ENCODE measurements at regions not wholly inside any gene's neighbourhood (a gene's known extent, or its start where the extent isn't known, plus 50 kb on each side); places are given as distances from the start of the nearest gene placed in this dataset.

- no peak for TF ChIP-seq CEBPB (IDR thresholded peaks at IDR 0.05)
- no peak for TF ChIP-seq EP300 (IDR thresholded peaks at IDR 0.05; ENCODE audit: borderline replicate concordance)
- no peak for TF ChIP-seq TAF1 (IDR thresholded peaks at IDR 0.05; ENCODE audit: low read depth)
- TF ChIP-seq, protein P1, sequence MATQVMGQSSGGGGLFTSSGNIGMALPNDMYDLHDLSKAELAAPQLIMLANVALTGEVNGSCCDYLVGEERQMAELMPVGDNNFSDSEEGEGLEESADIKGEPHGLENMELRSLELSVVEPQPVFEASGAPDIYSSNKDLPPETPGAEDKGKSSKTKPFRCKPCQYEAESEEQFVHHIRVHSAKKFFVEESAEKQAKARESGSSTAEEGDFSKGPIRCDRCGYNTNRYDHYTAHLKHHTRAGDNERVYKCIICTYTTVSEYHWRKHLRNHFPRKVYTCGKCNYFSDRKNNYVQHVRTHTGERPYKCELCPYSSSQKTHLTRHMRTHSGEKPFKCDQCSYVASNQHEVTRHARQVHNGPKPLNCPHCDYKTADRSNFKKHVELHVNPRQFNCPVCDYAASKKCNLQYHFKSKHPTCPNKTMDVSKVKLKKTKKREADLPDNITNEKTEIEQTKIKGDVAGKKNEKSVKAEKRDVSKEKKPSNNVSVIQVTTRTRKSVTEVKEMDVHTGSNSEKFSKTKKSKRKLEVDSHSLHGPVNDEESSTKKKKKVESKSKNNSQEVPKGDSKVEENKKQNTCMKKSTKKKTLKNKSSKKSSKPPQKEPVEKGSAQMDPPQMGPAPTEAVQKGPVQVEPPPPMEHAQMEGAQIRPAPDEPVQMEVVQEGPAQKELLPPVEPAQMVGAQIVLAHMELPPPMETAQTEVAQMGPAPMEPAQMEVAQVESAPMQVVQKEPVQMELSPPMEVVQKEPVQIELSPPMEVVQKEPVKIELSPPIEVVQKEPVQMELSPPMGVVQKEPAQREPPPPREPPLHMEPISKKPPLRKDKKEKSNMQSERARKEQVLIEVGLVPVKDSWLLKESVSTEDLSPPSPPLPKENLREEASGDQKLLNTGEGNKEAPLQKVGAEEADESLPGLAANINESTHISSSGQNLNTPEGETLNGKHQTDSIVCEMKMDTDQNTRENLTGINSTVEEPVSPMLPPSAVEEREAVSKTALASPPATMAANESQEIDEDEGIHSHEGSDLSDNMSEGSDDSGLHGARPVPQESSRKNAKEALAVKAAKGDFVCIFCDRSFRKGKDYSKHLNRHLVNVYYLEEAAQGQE (IDR thresholded peaks at IDR 0.05; ENCODE audit: low read depth) = no peak
- TF ChIP-seq MAX (IDR thresholded peaks at IDR 0.05) = no peak
- no peak for TF ChIP-seq YY1 (IDR thresholded peaks at IDR 0.05; ENCODE audit: low read depth)
- TF ChIP-seq EGR1 (IDR thresholded peaks at IDR 0.05) = no peak
- no peak for TF ChIP-seq ZBTB7A (IDR thresholded peaks at IDR 0.05; ENCODE audit: low read depth)
- no peak for TF ChIP-seq CREB1 (IDR thresholded peaks at IDR 0.05; ENCODE audit: low read depth)
- no peak for TF ChIP-seq FOXM1 (IDR thresholded peaks at IDR 0.05; ENCODE audit: borderline replicate concordance, low read depth)
- TF ChIP-seq NFIC (IDR thresholded peaks at IDR 0.05) = no peak
Observed at GRCh38 chr3:110969229-110970211, 102.1 kb upstream of the NECTIN3 start.

Measured in Ishikawa (cell line).